Fibroblast of skin of left quadriceps (primary cell): ENCODE measurements at regions not wholly inside any gene's neighbourhood (a gene's known extent, or its start where the extent isn't known, plus 50 kb on each side); places are given as distances from the start of the nearest gene placed in this dataset.
"Not testable (repeated sequence)": the region's sequence is repeated elsewhere in the genome, so short reads cannot be mapped to it uniquely, and the experiment has no call there.

Experiments
- DNase-seq, 2 experiments: peaks; one replicate each; pipeline ENCODE4 v3.0.0-alpha.2; 2013; ENCODE audit warnings: low read depth in 2 of 2

- no peak for DNase-seq
Observed at GRCh38 chr6:16827627-16828026, 66.4 kb upstream of the ATXN1 start.

GRCh38 chr6:16825784-16826183 is 64.5 kb upstream of the ATXN1 start:
- DNase-seq: no peak

GRCh38 chr6:16824845-16825685 is 63.8 kb upstream of the ATXN1 start:
- DNase-seq: no peak

- DNase-seq: no peak
Observed at GRCh38 chr6:16823718-16824352, 62.6 kb upstream of the ATXN1 start.

GRCh38 chr6:16822975-16823717 is 61.9 kb upstream of the ATXN1 start:
- no peak for DNase-seq

GRCh38 chr6:16822529-16822928 is 61.3 kb upstream of the ATXN1 start:
- DNase-seq: no peak

- no peak for DNase-seq
Observed at GRCh38 chr6:16821834-16822264, 60.6 kb upstream of the ATXN1 start.

- DNase-seq: not testable (repeated sequence)
Observed at GRCh38 chr6:16820262-16820661, 59.0 kb upstream of the ATXN1 start.

GRCh38 chr6:16819752-16820151 is 58.5 kb upstream of the ATXN1 start:
- DNase-seq: no peak

- no peak for DNase-seq
Observed at GRCh38 chr6:16818992-16819626, 57.8 kb upstream of the ATXN1 start.

- DNase-seq: no peak
Observed at GRCh38 chr6:16817594-16817993, 56.3 kb upstream of the ATXN1 start.

- no peak for DNase-seq
Observed at GRCh38 chr6:16816891-16817290, 55.6 kb upstream of the ATXN1 start.

GRCh38 chr6:16812993-16813392 is 51.7 kb upstream of the ATXN1 start:
- DNase-seq: no peak

- no peak for DNase-seq
Observed at GRCh38 chr6:16811277-16811979, 50.2 kb upstream of the ATXN1 start.
